Adrenal gland (tissue), 5 donors: ENCODE measurements at regions not wholly inside any gene's neighbourhood (a gene's known extent, or its start where the extent isn't known, plus 50 kb on each side); places are given as distances from the start of the nearest gene placed in this dataset.

Source experiments
- CTCF ChIP-seq, 6 experiments: fragments of 450-650 bp in 4 of 6; fragments of 200-600 bp in 2 of 6; sonication (generic) in 1 of 6; IDR thresholded peaks; 1 replicate in 5 of 6; 2 replicates in 1 of 6; pipeline versions ENCODE4 v1.5.1 to v1.8.0; 2016 to 2021; ENCODE audit warnings: antibody characterized with exemption in 6 of 6, mild to moderate bottlenecking in 2 of 6, moderate library complexity in 1 of 6
- POLR2A ChIP-seq, 2 donors: fragments of 450-650 bp; IDR thresholded peaks; one replicate each; pipeline ENCODE4 v1.6.1; 2017; ENCODE audit warnings: antibody characterized with exemption in 2 of 2, mild to moderate bottlenecking in 2 of 2, moderate library complexity in 1 of 2
- donor health status: DM: no; HTN: no; CAD: no.

DNA sequence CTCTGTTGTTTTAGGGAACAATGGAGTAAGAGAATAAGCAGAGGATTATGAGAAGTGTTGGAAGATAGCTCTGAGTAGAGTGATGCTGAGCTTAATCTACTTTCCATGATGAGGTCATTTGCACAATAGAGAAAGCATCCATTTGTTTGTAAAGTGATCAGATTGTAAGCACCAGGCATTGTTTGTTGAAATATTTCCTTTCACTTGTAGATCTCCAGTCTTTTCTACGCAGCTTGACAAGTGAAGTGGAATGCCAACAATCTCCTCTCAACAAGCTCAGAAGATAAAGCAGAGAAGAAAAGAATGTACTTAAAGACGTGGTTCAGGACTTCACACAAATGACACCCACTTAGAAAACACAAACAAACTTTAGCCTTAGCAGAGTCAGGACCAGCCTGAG is 80.1 kb upstream of the MARCKS start:
- TF ChIP-seq CTCF (IDR thresholded peaks at IDR 0.05) (no peak), POLR2A (IDR thresholded peaks at IDR 0.05) (no peak)
